IMR-90 (cell line): ENCODE measurements at regions not wholly inside any gene's neighbourhood (a gene's known extent, or its start where the extent isn't known, plus 50 kb on each side); places are given as distances from the start of the nearest gene placed in this dataset.

Experiments used
- ATAC-seq: fragments of 200-7000 bp; cut with Tn5 transposase; 2 replicates; pipeline ENCODE4 v1.9.1; 2020; ENCODE audit warnings: low read depth, mild to moderate bottlenecking, moderate library complexity
- BruUV-seq: library from RNA; stranded (reverse); fragments of 400-500 nt; replicated peaks from 2 replicates; lab custom pipeline; 2021; lab: Mats Ljungman, UMichigan
- CTCF ChIA-PET: fragments of 300-600 bp; formaldehyde crosslinking; extraction: SDS; loops from one replicate; lab custom pipeline; 2021; ENCODE audit warnings: antibody characterized with exemption; lab: Yijun Ruan, JAX
- POLR2A ChIA-PET: fragments of 300-600 bp; sonication (Branson Sonifier 250); formaldehyde crosslinking; loops from one replicate; lab custom pipeline; 2022; ENCODE audit warnings: antibody characterized with exemption; ENCODE audit not compliant: unreplicated experiment; lab: Charles Lee
- DNase-seq: peaks from one replicate; pipeline ENCODE4 v3.0.0; 2013
- H2AFZ ChIP-seq: replicated peaks from 2 replicates; pipeline ENCODE3; 2013; ENCODE audit warnings: low read length, mild to moderate bottlenecking; ENCODE audit not compliant: poor library complexity
- H2AK5ac ChIP-seq: 2 replicates; pipeline ENCODE4 v1.6.1; 2013; ENCODE audit warnings: low read depth, low read length, inconsistent platforms
- H2AK9ac ChIP-seq: replicated peaks from 2 replicates; pipeline ENCODE3; 2013; ENCODE audit warnings: mild to moderate bottlenecking, low read depth, low read length, moderate library complexity; ENCODE audit not compliant: poor library complexity
- H2BK120ac ChIP-seq: 2 replicates; pipeline ENCODE4 v1.6.1; 2013; ENCODE audit warnings: low read depth, low read length, inconsistent platforms
- H2BK15ac ChIP-seq: 3 replicates; pipeline ENCODE4 v1.6.1; 2013; ENCODE audit warnings: low read depth, low read length, inconsistent platforms
- H2BK20ac ChIP-seq: 2 replicates; pipeline ENCODE4 v1.6.1; 2013; ENCODE audit warnings: low read depth, mild to moderate bottlenecking, inconsistent platforms, low read length, moderate library complexity
- H2BK5ac ChIP-seq: 2 replicates; pipeline ENCODE4 v1.6.1; 2013; ENCODE audit warnings: mild to moderate bottlenecking, low read depth, low read length, inconsistent platforms; ENCODE audit not compliant: poor library complexity, severe bottlenecking
- H3K14ac ChIP-seq: replicated peaks from 2 replicates; pipeline ENCODE4 v1.6.1; 2013; ENCODE audit warnings: low read depth, low read length, inconsistent platforms
- H3K18ac ChIP-seq: 2 replicates; pipeline ENCODE4 v1.6.1; 2013; ENCODE audit warnings: low read depth, low read length, control low read depth
- H3K23ac ChIP-seq: 2 replicates; pipeline ENCODE4 v1.6.1; 2013; ENCODE audit warnings: low read depth, low read length, inconsistent platforms
- H3K27ac ChIP-seq: 2 replicates; pipeline ENCODE4 v1.5.1; 2013; ENCODE audit warnings: mild to moderate bottlenecking, control low read depth, low read length; ENCODE audit not compliant: insufficient read depth
- H3K27me3 ChIP-seq: 2 replicates; pipeline ENCODE4 v1.6.1; 2013; ENCODE audit warnings: low read length; ENCODE audit not compliant: control insufficient read depth, insufficient read depth
- H3K36me3 ChIP-seq: 2 replicates; pipeline ENCODE4 v1.6.1; 2013; ENCODE audit warnings: low read length, mixed read lengths; ENCODE audit not compliant: control insufficient read depth, insufficient read depth
- H3K4ac ChIP-seq: 2 replicates; pipeline ENCODE4 v1.6.1; 2013; ENCODE audit warnings: low read depth, low read length, inconsistent platforms
- H3K4me1 ChIP-seq: 2 replicates; pipeline ENCODE4 v1.6.1; 2013; ENCODE audit warnings: low read length, mixed read lengths; ENCODE audit not compliant: control insufficient read depth, insufficient read depth
- H3K4me2 ChIP-seq: 2 replicates; pipeline ENCODE4 v1.6.1; 2013; ENCODE audit warnings: low read depth, mild to moderate bottlenecking, control low read depth, low read length, moderate library complexity
- H3K4me3 ChIP-seq: 2 replicates; pipeline ENCODE4 v1.5.1; 2013; ENCODE audit warnings: low read depth, mild to moderate bottlenecking, control low read depth, low read length, moderate library complexity; ENCODE audit not compliant: insufficient read depth
- H3K56ac ChIP-seq: 2 replicates; pipeline ENCODE4 v1.6.1; 2013; ENCODE audit warnings: low read length, inconsistent platforms; ENCODE audit not compliant: insufficient read depth; ENCODE audit errors: extremely low read depth
- H3K79me1 ChIP-seq, 2 experiments: 2 replicates each; pipeline ENCODE4 v1.6.1; 2013; ENCODE audit warnings: low read length in 2 of 2, inconsistent platforms in 1 of 2, low read depth in 1 of 2
- H3K9ac ChIP-seq: 2 replicates; pipeline ENCODE4 v1.6.1; 2013; ENCODE audit warnings: low read depth, low read length, control low read depth
- H3K9me1 ChIP-seq: 2 replicates; pipeline ENCODE4 v1.6.1; 2013; ENCODE audit warnings: low read length, inconsistent platforms; ENCODE audit not compliant: insufficient read depth
- H3K9me3 ChIP-seq: 2 replicates; pipeline ENCODE4 v1.6.1; 2013; ENCODE audit warnings: low read length; ENCODE audit not compliant: control insufficient read depth, insufficient read depth
- H4K20me1 ChIP-seq: 2 replicates; pipeline ENCODE4 v1.6.1; 2013; ENCODE audit warnings: low read length, inconsistent platforms; ENCODE audit not compliant: insufficient read depth
- H4K5ac ChIP-seq: 2 replicates; pipeline ENCODE4 v1.6.1; 2013; ENCODE audit warnings: mild to moderate bottlenecking, low read depth, low read length, control low read depth
- H4K8ac ChIP-seq, 2 experiments: 2 replicates each; pipeline ENCODE4 v1.6.1; 2013; ENCODE audit warnings: low read depth in 2 of 2, low read length in 2 of 2, control low read depth in 1 of 2, inconsistent platforms in 1 of 2
- H4K91ac ChIP-seq: 2 replicates; pipeline ENCODE4 v1.6.1; 2013; ENCODE audit warnings: low read depth, low read length, inconsistent platforms; ENCODE audit not compliant: insufficient read depth
- CEBPB ChIP-seq: IDR thresholded peaks from 2 replicates; pipeline ENCODE4 v1.6.1; 2012; ENCODE audit warnings: low read depth, low read length, improper control_type of control experiment
- CHD1 ChIP-seq: IDR thresholded peaks from 2 replicates; pipeline ENCODE4 v1.6.1; 2012; ENCODE audit warnings: low read depth, low read length, improper control_type of control experiment
- NFE2L2 ChIP-seq: fragments of 150-350 bp; IDR thresholded peaks from 2 replicates; pipeline ENCODE4 v1.6.1; 2016; ENCODE audit warnings: low read depth, mild to moderate bottlenecking, low read length
- USF2 ChIP-seq: fragments of 150-350 bp; IDR thresholded peaks from 2 replicates; pipeline ENCODE4 v1.6.1; 2017; ENCODE audit warnings: mild to moderate bottlenecking, antibody characterized with exemption, low read length, low read depth
- dilution Hi-C: fragments of 300-500 bp; cut with HindIII; formaldehyde crosslinking; loops from one replicate; pipeline ENCODE4 v1.14.3; 2018; ENCODE audit warnings: low sequenced_read_pairs; ENCODE audit not compliant: unreplicated experiment
- in situ Hi-C: fragments of 300-500 bp; cut with MboI; formaldehyde crosslinking; loops from 3 replicates; pipeline ENCODE4 v1.14.3; 2019; ENCODE audit warnings: low sequenced_read_pairs, inconsistent platforms, mixed read lengths
- intact Hi-C: fragments of 100-400 bp; cut with micrococcal nuclease; formaldehyde crosslinking; loops from 2 replicates; pipeline ENCODE4 v1.10.0; 2022

- ChIA-PET CTCF (no interaction called here), POLR2A (no interaction called here)
- TF ChIP-seq CEBPB (peak; percentile 58), CHD1 (no peak), NFE2L2 (no peak), USF2 (no peak)
- H3K4me3 ChIP-seq = no peak overlapping the region
- no peak overlapping the region for H3K56ac ChIP-seq
- no peak overlapping the region for H4K91ac ChIP-seq
- intact Hi-C loops (no loop called here), dilution Hi-C loops (no loop called here), in situ Hi-C loops (no loop called here)
- DNase-seq (peak; percentile 57), ATAC-seq (peak; percentile 48)
- H2BK120ac ChIP-seq = no peak overlapping the region
- H2BK5ac ChIP-seq = no peak overlapping the region
- no TSS peak for BruUV-seq
- H2BK20ac ChIP-seq = no peak overlapping the region
- no peak overlapping the region for H2BK15ac ChIP-seq
- H3K23ac ChIP-seq = no peak overlapping the region
- H2AFZ ChIP-seq = no peak overlapping the region
- no peaks in the 10 kb centered on the region for H3K9me3 ChIP-seq
- no peaks in the 10 kb centered on the region for H3K9me1 ChIP-seq
- H4K8ac ChIP-seq = no peak overlapping the region
- H2AK9ac ChIP-seq = no peak overlapping the region
- no peak overlapping the region for H3K18ac ChIP-seq
- no peaks in the 10 kb centered on the region for H3K36me3 ChIP-seq
- no peak overlapping the region for H3K4ac ChIP-seq
- H4K20me1 ChIP-seq = no peaks in the 10 kb centered on the region
- H3K14ac ChIP-seq = no peak overlapping the region
- H3K27me3 ChIP-seq = no peaks in the 10 kb centered on the region
- H4K5ac ChIP-seq = no peak overlapping the region
- no peak overlapping the region; the same call in 1 of the 2 replicates for H3K27ac ChIP-seq
- no peak overlapping the region for H2AK5ac ChIP-seq
- no peaks in the 10 kb centered on the region for H3K4me1 ChIP-seq
- H3K79me1 ChIP-seq = no peaks in the 10 kb centered on the region
- no peak overlapping the region for H3K4me2 ChIP-seq
- H3K9ac ChIP-seq = no peak overlapping the region
Observed at GRCh38 chr9:115456515-115456914, 338.6 kb upstream of the TNC start.
